Endothelial cell of umbilical vein (primary cell): ENCODE measurements at regions not wholly inside any gene's neighbourhood (a gene's known extent, or its start where the extent isn't known, plus 50 kb on each side); places are given as distances from the start of the nearest gene placed in this dataset.

ENCODE experiments used
- BruUV-seq: library from RNA; stranded (reverse); fragments of 400-500 nt; replicated peaks from 2 replicates; lab custom pipeline; 2021; lab: Mats Ljungman, UMichigan
- CTCF ChIA-PET: fragments of 300-600, 350-600 bp; sonication (Branson Sonifier 250); formaldehyde crosslinking; loops from one replicate; lab custom pipeline; 2021; ENCODE audit warnings: antibody characterized with exemption, inconsistent platforms; lab: Charles Lee
- POLR2A ChIA-PET: fragments of 300-600, 350-600 bp; sonication (Branson Sonifier 250); formaldehyde crosslinking; loops from one replicate; lab custom pipeline; 2021; ENCODE audit warnings: antibody characterized with exemption, inconsistent platforms; lab: Charles Lee
- DNase-seq: peaks from one replicate; pipeline ENCODE4 v3.0.0-alpha.2; 2011; ENCODE audit warnings: low read depth, low spot score
- FAIRE-seq: peaks from 2 replicates; lab custom pipeline; 2011; peaks lifted over from hg19 to GRCh38; lab: Jason Lieb, UNC
- H2AFZ ChIP-seq: 2 replicates; pipeline ENCODE4 v1.6.0; 2012; ENCODE audit warnings: low read depth, low read length, control low read depth, inconsistent platforms
- H3K27ac ChIP-seq: 2 replicates; pipeline ENCODE4 v1.5.1; 2011; ENCODE audit warnings: low read depth, mild to moderate bottlenecking, control low read depth, low read length, moderate library complexity; ENCODE audit not compliant: insufficient read depth
- H3K27me3 ChIP-seq, 2 experiments: 2 replicates each; pipeline versions ENCODE4 v1.6.0 to v1.6.1; 2011; ENCODE audit warnings: low read length in 2 of 2, mixed read lengths in 1 of 2; ENCODE audit not compliant: control insufficient read depth in 2 of 2, insufficient read depth in 2 of 2
- H3K36me3 ChIP-seq, 2 experiments: 2 replicates in 1 of 2; 3 replicates in 1 of 2; pipeline ENCODE4 v1.5.1; 2011; ENCODE audit warnings: low read length in 2 of 2, mild to moderate bottlenecking in 1 of 2, moderate library complexity in 1 of 2; ENCODE audit not compliant: control insufficient read depth in 2 of 2, insufficient read depth in 2 of 2; ENCODE audit errors: extremely low read depth in 1 of 2
- H3K4me1 ChIP-seq: 3 replicates; pipeline ENCODE4 v1.5.1; 2011; ENCODE audit warnings: mild to moderate bottlenecking, low read length; ENCODE audit not compliant: control insufficient read depth, insufficient read depth; ENCODE audit errors: extremely low read depth
- H3K4me2 ChIP-seq: 2 replicates; pipeline ENCODE4 v1.6.1; 2011; ENCODE audit warnings: low read length, control low read depth, mixed read lengths; ENCODE audit not compliant: insufficient read depth
- H3K4me3 ChIP-seq, 3 experiments: fragments of 200-600 bp in 1 of 3; sonication (generic), shearing (Covaris generic) in 1 of 3; replicated peaks in 1 of 3; 2 replicates each; pipeline ENCODE4 v1.5.1; 2011 to 2016; ENCODE audit warnings: control low read depth in 3 of 3, low read length in 3 of 3, mild to moderate bottlenecking in 2 of 3, inconsistent platforms in 1 of 3, low read depth in 1 of 3, moderate library complexity in 1 of 3; ENCODE audit not compliant: insufficient read depth in 1 of 3
- H3K79me2 ChIP-seq: 2 replicates; pipeline ENCODE4 v1.6.0; 2012; ENCODE audit warnings: low read length, inconsistent platforms; ENCODE audit not compliant: control insufficient read depth, insufficient read depth
- H3K9ac ChIP-seq: replicated peaks from 2 replicates; pipeline ENCODE3; 2011; ENCODE audit warnings: low read length, control low read depth; ENCODE audit not compliant: insufficient read depth; ENCODE audit errors: extremely low read depth
- H3K9me1 ChIP-seq: replicated peaks from 3 replicates; pipeline ENCODE4 v1.6.0; 2011; ENCODE audit warnings: mild to moderate bottlenecking, low read length; ENCODE audit not compliant: control insufficient read depth, insufficient read depth; ENCODE audit errors: extremely low read depth
- H3K9me3 ChIP-seq: replicated peaks from 2 replicates; pipeline ENCODE4 v1.5.1; 2012; ENCODE audit warnings: low read length, inconsistent platforms; ENCODE audit not compliant: control insufficient read depth, insufficient read depth
- H4K20me1 ChIP-seq: replicated peaks from 2 replicates; pipeline ENCODE3; 2011; ENCODE audit warnings: mild to moderate bottlenecking, low read length; ENCODE audit not compliant: control insufficient read depth, insufficient read depth; ENCODE audit errors: extremely low read depth
- EZH2 ChIP-seq: IDR thresholded peaks from 2 replicates; pipeline ENCODE4 v1.6.1; 2012; ENCODE audit warnings: borderline replicate concordance, low read depth, mild to moderate bottlenecking, moderate library complexity, low read length, inconsistent platforms; ENCODE audit not compliant: severe bottlenecking
- FOS ChIP-seq: IDR thresholded peaks from 2 replicates; pipeline ENCODE4 v1.6.1; 2011; ENCODE audit warnings: mild to moderate bottlenecking, low read length, moderate library complexity, borderline replicate concordance; ENCODE audit not compliant: insufficient read depth
- MYC ChIP-seq: IDR thresholded peaks from one replicate; pipeline ENCODE4 v1.6.1; 2011; ENCODE audit warnings: mild to moderate bottlenecking, low read depth, low read length
- POLR2AphosphoS5 ChIP-seq: IDR thresholded peaks from 2 replicates; pipeline ENCODE4 v1.6.1; 2012; ENCODE audit warnings: low read depth, mild to moderate bottlenecking, control low read depth, low read length, moderate library complexity; ENCODE audit not compliant: insufficient read depth
- dilution Hi-C: fragments of 300-500 bp; cut with MboI; formaldehyde crosslinking; loops from one replicate; pipeline ENCODE4 v1.15.0; 2019; ENCODE audit warnings: low sequenced_read_pairs; ENCODE audit not compliant: extremely low pct_ligation_motif_present
- intact Hi-C: fragments of 100-400 bp; cut with micrococcal nuclease; formaldehyde crosslinking; loops from one replicate; pipeline ENCODE4 v1.10.0; 2022
- TF ChIP-seq, protein P1 (sequence below), 2 donors: IDR thresholded peaks; 1 replicate in 1 of 2; 2 replicates in 1 of 2; pipeline ENCODE4 v1.5.1; 2011; ENCODE audit warnings: low read length in 2 of 2, mild to moderate bottlenecking in 2 of 2, moderate library complexity in 2 of 2, control low read depth in 1 of 2, inconsistent platforms in 1 of 2, low read depth in 1 of 2; ENCODE audit not compliant: insufficient read depth in 1 of 2; ENCODE audit errors: extremely low read depth in 1 of 2

- BruUV-seq, result no TSS peak
- ChIA-PET POLR2A (no interaction called here), CTCF (no interaction called here)
- Histone ChIP-seq H3K9ac (no peak overlapping the region), H3K4me2 (no peak overlapping the region), H3K9me1 (no peaks in the 10 kb centered on the region), H2AFZ (no peak overlapping the region), H3K36me3 (no peaks in the 10 kb centered on the region), H3K27ac (no peak overlapping the region), H3K9me3 (no peaks in the 10 kb centered on the region), H3K27me3 (no peaks in the 10 kb centered on the region), H3K4me1 (no peaks in the 10 kb centered on the region), H4K20me1 (no peaks in the 10 kb centered on the region), H3K4me3 (no peak overlapping the region), H3K79me2 (no peaks in the 10 kb centered on the region)
- dilution Hi-C loops, result no loop called here
- no peak for DNase-seq
- no peak for FAIRE-seq
- TF ChIP-seq POLR2AphosphoS5 (no peak), MYC (no peak)
- intact Hi-C loops, result no loop called here
These were observed 93.9 kb upstream of the RET start for GRCh38 chr10:42982891-42983506.

DNA sequence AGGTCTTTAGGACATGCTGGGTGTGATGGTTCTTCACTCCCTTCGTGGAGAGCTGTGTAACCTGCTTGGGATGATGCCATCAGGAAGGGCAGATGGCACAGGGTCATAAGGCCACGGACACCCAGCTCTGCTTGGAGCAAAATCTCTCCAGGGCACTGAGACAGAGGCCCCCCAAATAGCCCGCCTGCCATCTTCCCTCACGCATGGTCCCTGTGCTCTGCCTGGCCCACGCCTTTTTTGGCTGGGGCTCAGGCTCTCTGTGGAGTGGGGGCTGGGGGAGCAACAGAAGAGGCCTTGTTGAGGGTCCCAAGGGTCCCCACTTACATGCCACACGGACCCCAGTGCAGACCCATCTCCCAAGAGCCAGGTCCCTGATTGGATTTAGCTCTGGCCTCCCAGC, 93.3 kb upstream of the RET start:
- FAIRE-seq, result no peak
- Histone ChIP-seq H3K27me3 (no peaks in the 10 kb centered on the region), H2AFZ (no peak overlapping the region), H3K27ac (no peak overlapping the region), H3K79me2 (no peaks in the 10 kb centered on the region), H3K36me3 (no peaks in the 10 kb centered on the region), H3K4me3 (no peak overlapping the region), H4K20me1 (no peaks in the 10 kb centered on the region), H3K9me3 (no peaks in the 10 kb centered on the region), H3K9me1 (no peaks in the 10 kb centered on the region), H3K9ac (no peak overlapping the region), H3K4me2 (no peak overlapping the region), H3K4me1 (no peaks in the 10 kb centered on the region)
- TF ChIP-seq, protein P1, sequence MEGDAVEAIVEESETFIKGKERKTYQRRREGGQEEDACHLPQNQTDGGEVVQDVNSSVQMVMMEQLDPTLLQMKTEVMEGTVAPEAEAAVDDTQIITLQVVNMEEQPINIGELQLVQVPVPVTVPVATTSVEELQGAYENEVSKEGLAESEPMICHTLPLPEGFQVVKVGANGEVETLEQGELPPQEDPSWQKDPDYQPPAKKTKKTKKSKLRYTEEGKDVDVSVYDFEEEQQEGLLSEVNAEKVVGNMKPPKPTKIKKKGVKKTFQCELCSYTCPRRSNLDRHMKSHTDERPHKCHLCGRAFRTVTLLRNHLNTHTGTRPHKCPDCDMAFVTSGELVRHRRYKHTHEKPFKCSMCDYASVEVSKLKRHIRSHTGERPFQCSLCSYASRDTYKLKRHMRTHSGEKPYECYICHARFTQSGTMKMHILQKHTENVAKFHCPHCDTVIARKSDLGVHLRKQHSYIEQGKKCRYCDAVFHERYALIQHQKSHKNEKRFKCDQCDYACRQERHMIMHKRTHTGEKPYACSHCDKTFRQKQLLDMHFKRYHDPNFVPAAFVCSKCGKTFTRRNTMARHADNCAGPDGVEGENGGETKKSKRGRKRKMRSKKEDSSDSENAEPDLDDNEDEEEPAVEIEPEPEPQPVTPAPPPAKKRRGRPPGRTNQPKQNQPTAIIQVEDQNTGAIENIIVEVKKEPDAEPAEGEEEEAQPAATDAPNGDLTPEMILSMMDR (IDR thresholded peaks at IDR 0.05; ENCODE audit: extremely low read depth in 1 of 2, insufficient read depth in 1 of 2, low read depth in 1 of 2, low read length in 2 of 2), result no peak
- TF ChIP-seq EZH2, result no peak
- no peak for TF ChIP-seq FOS
- BruUV-seq, result no TSS peak
- no peak for DNase-seq
- intact Hi-C loops, result no loop called here
- ChIA-PET POLR2A (no interaction called here), CTCF (no interaction called here)
- dilution Hi-C loops, result no loop called here
